GM12864 (cell line): ENCODE measurements at regions not wholly inside any gene's neighbourhood (a gene's known extent, or its start where the extent isn't known, plus 50 kb on each side); places are given as distances from the start of the nearest gene placed in this dataset.

Experiments used
- DNase-seq: peaks from one replicate; pipeline ENCODE4 v3.0.0-alpha.2; 2011; ENCODE audit warnings: low read depth
- H3K4me3 ChIP-seq: 2 replicates; pipeline ENCODE4 v1.5.1; 2011; ENCODE audit warnings: mild to moderate bottlenecking, low read depth, low read length, control low read depth
- TF ChIP-seq, protein P1 (sequence below): IDR thresholded peaks from 2 replicates; pipeline ENCODE4 v1.5.1; 2011; ENCODE audit warnings: low read depth, mild to moderate bottlenecking, moderate library complexity, low read length, control low read depth, inconsistent platforms; ENCODE audit errors: missing control alignments

GRCh38 chr5:65098393-65098792 is 329.7 kb downstream of the CWC27 start:
- H3K4me3 ChIP-seq: no peak overlapping the region
- no peak for DNase-seq
- TF ChIP-seq, protein P1, sequence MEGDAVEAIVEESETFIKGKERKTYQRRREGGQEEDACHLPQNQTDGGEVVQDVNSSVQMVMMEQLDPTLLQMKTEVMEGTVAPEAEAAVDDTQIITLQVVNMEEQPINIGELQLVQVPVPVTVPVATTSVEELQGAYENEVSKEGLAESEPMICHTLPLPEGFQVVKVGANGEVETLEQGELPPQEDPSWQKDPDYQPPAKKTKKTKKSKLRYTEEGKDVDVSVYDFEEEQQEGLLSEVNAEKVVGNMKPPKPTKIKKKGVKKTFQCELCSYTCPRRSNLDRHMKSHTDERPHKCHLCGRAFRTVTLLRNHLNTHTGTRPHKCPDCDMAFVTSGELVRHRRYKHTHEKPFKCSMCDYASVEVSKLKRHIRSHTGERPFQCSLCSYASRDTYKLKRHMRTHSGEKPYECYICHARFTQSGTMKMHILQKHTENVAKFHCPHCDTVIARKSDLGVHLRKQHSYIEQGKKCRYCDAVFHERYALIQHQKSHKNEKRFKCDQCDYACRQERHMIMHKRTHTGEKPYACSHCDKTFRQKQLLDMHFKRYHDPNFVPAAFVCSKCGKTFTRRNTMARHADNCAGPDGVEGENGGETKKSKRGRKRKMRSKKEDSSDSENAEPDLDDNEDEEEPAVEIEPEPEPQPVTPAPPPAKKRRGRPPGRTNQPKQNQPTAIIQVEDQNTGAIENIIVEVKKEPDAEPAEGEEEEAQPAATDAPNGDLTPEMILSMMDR: no peak
